ENCODE measurements at regions not wholly inside any gene's neighbourhood (a gene's known extent, or its start where the extent isn't known, plus 50 kb on each side); places are given as distances from the start of the nearest gene placed in this dataset.
"Not testable (repeated sequence)": the region's sequence is repeated elsewhere in the genome, so short reads cannot be mapped to it uniquely, and the experiment has no call there.

GRCh38 chr1:214862421-214862820, 220.1 kb upstream of the KCNK2 start:
- DNase-seq = no peak

- DNase-seq = no peak
Measured at GRCh38 chr1:214864896-214865688, 217.4 kb upstream of the KCNK2 start.

GRCh38 chr1:214870426-214870825, 212.1 kb upstream of the KCNK2 start:
- DNase-seq = not testable (repeated sequence)

GRCh38 chr1:214880956-214881355, 201.6 kb upstream of the KCNK2 start:
- no peak for DNase-seq

GRCh38 chr1:214882616-214883015, 199.9 kb upstream of the KCNK2 start:
- DNase-seq = no peak

DNA sequence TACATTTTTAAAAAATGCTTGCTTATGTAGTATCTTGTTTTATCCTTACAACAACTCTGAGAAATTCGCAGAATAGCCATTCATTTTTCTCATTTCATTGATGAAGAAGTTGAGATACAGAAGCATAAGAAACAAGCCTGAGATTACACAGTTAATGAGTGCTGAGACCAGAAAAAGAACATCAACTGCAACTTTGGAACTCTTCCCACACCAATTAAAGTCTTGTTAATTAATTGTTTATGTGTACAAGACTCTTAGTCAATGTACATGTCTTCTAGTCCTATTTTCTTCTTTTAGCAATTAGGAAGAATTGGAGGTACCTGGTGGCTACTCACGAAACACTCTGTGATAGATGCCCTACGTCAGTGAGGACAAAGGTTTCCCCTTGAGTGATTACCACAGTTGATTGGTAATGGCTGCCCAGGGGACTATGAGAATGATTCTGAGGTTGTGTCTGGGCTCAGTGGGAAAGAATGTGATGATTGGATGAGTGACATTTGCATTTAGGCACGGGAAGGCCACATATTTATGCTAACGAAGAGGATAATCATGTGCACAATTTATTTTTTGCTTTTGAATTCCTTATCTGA, 187.4 kb upstream of the KCNK2 start:
- no peak for DNase-seq

DNA sequence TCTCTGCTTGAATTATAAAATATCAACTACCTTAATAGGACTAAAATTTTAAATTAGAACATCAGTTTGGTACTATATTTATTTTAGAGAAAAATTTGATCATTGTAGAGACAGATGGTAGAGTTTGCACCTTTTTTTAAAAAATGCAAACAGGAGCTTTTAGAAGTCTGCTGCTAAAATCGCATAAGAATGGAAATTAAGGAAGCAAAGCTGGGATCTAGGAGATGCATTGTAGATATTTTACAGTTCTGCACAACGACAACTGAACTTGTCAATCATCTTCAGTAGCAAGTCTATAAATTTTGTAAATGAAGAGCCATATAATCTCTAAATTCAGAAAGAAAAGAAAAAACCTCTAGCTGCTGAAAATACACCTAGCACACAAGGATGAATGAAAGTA, 185.6 kb upstream of the KCNK2 start:
- DNase-seq = no peak

- DNase-seq = no peak
Measured at GRCh38 chr1:214897581-214897980, 185.0 kb upstream of the KCNK2 start.

- no peak for DNase-seq
Measured at GRCh38 chr1:214898161-214898560, 184.4 kb upstream of the KCNK2 start.

DNA sequence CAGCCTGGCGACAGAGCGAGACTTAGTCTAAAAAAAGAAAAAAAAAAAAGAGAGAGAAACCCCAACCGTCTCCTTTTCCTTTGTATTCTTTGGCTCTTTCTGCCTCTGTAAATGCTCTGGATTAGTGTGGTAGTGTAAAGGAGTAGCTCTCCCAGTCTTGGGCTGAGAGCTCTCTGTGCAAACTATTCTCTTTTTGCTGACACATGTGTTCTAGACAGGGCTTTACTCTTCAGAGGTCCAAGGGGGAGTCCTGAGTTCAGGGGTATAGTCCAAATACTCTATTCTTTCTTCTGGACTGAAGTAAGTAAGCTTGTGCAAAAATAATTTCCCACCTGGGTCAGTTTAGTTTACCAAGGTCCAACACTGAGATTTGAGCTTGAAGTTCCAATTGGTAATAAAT, 183.8 kb upstream of the KCNK2 start:
- no peak for DNase-seq

- no peak for DNase-seq
Measured at GRCh38 chr1:214899908-214900460, 182.6 kb upstream of the KCNK2 start.

DNA sequence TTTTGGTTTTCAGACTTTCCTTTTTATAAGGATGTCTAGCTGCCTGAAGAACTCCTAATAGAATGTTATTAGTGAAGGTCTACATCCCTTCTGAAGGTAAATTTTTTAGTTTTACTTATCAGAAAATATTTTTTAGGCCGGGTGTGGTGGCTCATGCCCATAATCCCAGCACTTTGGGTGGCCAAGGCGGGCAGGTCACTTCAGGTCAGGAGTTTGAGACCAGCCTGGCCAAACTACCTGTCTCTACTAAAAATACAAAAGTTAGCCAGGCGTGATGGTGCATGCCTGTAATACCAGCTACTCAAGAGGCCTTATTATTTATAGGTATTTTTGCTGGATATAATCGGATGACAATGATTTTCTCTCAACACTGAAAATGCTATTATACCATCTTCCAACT, 181.9 kb upstream of the KCNK2 start:
- no peak for DNase-seq

DNA sequence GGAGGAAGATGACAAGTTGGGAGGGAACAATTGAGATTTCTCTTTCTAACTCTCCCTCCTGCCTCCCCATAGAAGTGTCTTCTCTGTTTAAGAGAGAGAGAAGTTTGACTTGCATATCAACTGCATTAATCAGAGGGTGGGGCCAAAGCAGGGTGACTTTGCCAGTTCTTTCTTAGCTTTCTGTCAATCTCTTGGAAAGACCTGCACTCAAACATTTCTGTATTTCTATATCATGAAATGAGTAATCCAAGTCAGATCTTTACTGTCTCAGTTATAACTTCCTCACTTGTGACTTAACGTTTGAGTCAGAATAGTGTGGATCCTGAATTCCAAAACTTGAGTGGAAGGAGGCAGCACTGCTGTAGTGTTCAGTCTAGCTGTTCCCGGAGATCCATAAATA, 180.8 kb upstream of the KCNK2 start:
- no peak for DNase-seq

DNA sequence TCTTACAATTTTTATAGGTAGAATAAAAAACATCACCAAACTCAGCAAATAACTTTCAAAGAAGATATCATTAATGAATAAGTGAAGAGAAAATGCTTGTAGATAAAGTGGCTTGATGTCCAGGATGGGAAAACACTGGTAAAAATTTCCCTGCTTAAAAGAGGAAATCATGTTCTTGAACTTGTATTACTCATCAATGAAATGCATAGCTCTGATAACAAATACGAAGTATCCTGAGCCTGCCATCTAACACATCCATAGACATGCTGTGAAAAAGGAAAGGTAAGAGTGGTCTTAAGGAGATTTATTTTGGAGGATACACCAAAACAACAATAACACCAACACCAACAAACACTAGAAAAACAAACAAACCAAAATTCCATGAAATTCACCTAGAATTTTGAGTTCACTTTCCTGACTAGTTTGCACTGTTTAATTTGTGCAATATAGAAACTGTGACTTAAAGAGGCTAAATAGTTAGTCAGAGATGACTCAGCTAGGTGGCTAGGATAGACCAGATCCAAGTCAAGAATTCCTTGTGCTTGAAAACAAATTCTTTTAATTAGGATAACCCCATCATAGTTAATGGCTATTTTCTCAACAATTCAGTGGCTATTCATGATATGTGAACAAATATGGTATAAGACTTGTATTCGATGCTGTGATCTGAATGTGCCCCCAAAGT, 179.8 kb upstream of the KCNK2 start:
- DNase-seq = no peak

DNA sequence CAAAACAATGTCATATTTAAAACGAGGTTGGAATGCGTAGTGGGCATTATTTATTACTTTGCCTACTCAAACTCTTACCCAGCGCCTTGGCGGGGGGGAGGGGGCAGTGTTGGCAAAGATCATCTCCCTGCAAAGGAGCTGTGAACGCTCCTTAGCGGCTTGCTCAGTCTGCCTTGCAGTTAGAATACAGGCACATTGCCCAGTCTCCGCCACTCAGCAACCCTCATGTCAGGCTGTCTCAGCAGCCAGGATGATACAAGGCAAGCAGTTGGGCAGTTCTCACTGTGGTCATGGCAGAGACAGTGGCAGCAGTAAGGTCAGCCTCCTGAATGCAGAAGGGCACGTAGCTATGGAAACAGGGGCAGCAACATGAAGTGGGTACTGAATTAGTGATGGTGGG, 170.4 kb upstream of the KCNK2 start:
- no peak for DNase-seq

GRCh38 chr1:214913966-214914365, 168.6 kb upstream of the KCNK2 start:
- no peak for DNase-seq

- peak in 1 of 5 experiments; percentile 4 for DNase-seq
Measured at GRCh38 chr1:214917081-214917635, 165.4 kb upstream of the KCNK2 start.

- no peak for DNase-seq
Measured at GRCh38 chr1:214918745-214919144, 163.8 kb upstream of the KCNK2 start.

DNA sequence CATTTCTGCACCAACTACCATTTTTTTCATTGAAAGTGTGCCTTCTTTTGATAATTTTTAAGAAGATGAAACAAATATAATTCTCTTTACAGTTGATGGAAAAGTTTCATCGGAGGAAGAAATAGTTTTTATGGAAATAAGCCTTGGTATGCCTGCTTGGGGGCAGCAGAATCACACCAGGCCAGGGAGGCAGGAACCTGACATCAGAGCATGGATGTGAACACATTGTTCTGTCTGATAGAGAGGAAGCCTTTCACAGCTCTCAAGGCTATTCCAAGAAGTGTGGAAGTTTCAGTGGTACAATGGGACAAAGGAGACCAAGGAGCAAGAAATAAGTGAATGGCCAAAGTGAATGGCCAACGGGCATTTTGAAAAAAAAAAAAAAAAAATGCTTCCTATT, 162.2 kb upstream of the KCNK2 start:
- DNase-seq = no peak

DNA sequence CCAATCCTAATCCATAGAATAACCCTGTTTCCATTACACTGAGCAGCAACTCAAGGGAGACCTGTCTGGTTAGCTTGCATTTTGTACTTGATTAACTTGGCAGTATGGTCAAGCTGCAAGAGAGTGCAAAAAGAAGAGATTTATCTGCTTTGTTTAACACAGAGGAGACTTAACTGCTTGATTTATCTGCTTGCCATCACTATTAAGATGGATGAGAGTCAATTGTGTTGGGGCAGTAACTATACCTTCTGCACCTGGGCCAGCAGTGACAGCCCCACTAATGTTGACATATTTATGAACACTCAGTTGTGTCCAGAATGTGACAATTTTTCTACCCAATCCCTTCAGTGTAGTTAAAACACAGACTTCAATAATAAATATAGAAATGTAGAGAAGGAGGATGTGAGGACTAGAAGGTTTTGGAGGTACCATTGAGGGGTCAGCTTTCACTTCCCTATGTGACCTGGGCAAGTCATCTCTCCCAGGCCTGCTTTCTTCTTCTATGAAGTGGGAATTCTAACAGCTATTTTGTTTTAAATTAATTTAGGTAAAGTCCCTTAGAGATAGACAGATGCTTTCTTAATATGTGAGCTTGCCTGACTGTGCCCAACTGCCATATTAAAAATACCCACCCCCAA, 159.1 kb upstream of the KCNK2 start:
- no peak for DNase-seq

DNA sequence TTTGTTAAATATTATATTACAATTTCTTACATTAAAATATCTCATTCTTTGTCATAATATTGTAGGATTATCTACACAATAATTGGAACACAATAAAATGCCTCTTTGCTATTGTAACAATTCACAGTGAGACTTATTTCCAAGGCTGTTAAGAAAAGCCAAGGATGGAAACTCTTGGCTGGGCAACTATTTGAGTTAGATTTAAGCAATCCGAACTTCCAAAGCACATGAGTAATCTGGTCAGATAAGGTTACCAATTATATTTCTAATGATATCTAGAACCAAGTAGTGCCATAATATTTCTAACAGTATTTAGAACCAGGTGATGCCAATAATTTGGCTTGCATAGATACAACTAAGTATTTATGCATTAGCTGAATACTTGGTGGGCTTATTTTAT, 154.7 kb upstream of the KCNK2 start:
- DNase-seq = no peak

DNA sequence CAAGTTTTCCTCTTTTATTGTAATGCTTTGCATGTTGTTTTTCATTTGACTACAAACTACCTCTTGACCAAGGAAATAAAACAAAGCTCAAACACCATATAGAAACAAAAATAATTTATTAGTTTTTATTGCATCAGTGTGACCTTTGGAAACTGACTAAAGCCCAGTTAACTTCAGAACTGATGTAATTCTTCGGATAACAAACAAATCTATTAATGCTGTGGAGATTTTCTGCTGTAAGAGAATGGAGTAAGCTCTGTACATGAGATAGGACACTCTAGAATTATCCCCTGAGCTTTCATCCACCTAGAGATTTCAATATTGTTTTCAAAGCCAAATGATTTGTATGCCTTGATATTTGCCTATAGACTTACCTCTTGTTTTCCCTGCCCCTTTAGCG, 154.0 kb upstream of the KCNK2 start:
- no peak for DNase-seq

- DNase-seq = no peak
Measured at GRCh38 chr1:214933375-214933774, 149.2 kb upstream of the KCNK2 start.
